NCI-H2029 treated with DMSO at 0.1 percent for 48 hours (cell line): ENCODE measurements at regions not wholly inside any gene's neighbourhood (a gene's known extent, or its start where the extent isn't known, plus 50 kb on each side); places are given as distances from the start of the nearest gene placed in this dataset.

ENCODE experiments used
- DNase-seq: peaks from one replicate; lab custom pipeline; 2025; lab: John Stamatoyannopoulos, UW

- DNase-seq: no peak
Observed at GRCh38 chr4:161002386-161002785, 1161.4 kb downstream of the FSTL5 start.

- no peak for DNase-seq
Observed at GRCh38 chr4:161003418-161004057, 1160.3 kb downstream of the FSTL5 start.

GRCh38 chr4:161005746-161006145 lies 1158.1 kb downstream of the FSTL5 start:
- no peak for DNase-seq

- DNase-seq: no peak
Observed at GRCh38 chr4:161008527-161008926, 1155.3 kb downstream of the FSTL5 start.

- DNase-seq: no peak
Observed at GRCh38 chr4:161010227-161010626, 1153.6 kb downstream of the FSTL5 start.
